ENCODE measurements at regions not wholly inside any gene's neighbourhood (a gene's known extent, or its start where the extent isn't known, plus 50 kb on each side); places are given as distances from the start of the nearest gene placed in this dataset.
A peak's percentile ranks its signal among the peaks of the same experiment; 100 is the strongest.
"Not testable (repeated sequence)": the region's sequence is repeated elsewhere in the genome, so short reads cannot be mapped to it uniquely, and the experiment has no call there.

DNA sequence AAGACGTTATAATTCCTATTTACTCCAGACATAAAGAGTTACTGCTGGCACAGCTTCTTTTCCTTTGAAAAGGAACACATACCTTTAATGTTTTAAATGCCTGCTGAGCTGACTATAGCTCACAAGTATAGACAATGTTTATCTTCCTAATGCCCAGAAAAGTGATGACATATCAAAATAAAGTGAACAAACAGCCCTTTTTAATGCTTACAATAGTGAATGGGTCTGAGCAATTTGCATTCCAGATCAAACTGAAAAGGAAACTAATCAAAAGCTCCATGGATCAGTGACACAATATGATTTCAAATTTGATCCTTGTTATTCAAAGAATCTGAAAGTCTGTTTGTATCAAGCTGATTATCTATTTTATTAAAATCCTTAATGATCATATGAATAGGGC lies 233.6 kb upstream of the SEMA3E start:
- DNase-seq, result no peak

DNA sequence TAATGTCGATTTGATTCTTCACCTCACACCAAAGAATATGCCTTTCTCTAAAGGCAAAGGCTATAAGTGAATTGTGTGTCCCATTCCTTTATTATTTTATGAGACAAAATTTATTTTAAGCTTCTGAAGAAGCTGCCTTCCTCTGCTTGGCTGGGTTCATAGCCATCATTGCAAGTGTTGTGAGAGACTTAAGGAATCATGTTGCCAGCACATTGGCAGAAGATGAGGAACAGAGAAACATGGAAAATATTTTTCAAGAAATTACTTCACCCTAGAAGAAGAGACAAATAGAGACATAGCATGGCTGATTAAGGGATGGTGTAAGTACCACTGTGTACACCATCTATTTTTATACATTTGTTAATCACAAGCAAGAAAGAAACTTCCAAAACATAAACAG lies 230.1 kb upstream of the SEMA3E start:
- no peak for DNase-seq

DNA sequence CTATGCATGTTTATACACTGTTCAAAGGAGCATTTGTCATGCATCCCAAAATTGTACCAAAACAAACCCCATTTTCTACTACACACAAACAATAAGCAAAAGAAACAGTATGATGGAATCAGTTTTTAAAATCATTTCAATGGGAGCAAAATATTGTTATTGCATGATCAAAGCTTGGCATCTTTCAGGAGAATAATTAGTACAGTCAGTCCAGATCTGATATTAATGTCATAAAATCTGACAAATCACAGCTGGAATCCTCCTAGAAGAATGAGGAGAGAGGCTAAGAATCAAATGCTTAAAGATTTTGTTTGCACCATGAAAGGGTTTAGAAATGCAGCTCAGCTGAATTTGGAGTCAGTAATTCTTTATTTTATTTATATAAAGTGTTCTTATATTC lies 229.7 kb upstream of the SEMA3E start:
- no peak for DNase-seq

DNA sequence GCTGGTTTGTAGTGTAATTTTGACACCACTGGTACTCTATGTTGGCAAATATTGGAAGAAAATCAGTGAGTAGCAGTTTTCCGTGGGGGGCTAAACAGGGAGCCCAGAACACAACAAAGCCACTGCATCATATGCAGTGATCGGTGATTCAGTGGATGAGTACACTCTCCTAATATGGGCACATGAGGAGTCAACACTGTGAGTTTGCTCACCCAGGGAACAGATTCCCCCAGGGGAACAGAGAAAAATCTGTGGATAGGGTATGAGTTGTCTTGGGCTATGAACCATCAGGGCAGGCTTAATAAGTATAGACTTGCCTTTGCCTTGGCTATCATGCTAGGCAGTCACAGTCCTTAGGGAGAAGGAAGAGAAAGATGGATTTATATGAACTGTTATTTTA lies 227.7 kb upstream of the SEMA3E start:
- no peak for DNase-seq

DNA sequence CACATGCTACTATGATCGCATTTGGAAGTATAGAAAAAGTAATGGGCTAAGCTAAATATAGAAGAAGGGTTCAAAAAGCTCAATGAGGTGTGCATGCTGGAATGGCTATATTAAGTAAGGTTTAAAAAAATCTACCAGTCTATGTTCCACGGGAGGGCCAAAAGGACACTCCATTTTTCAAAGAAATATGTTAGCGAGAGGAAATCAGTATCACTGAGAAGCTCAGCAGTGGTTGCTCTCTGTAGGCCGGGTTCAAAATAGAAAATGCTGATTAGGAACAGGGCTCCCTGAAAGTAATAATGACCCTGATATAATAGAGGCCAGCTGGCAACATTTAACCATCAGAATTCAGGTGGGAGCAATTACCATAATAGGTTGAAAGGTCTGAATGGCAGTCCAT lies 224.5 kb upstream of the SEMA3E start:
- no peak for DNase-seq

- DNase-seq, result peak; percentile 64
Observed at GRCh38 chr7:83872501-83872900, 223.6 kb upstream of the SEMA3E start.

GRCh38 chr7:83870515-83870914 lies 221.6 kb upstream of the SEMA3E start:
- DNase-seq, result no peak

- no peak for DNase-seq
Observed at GRCh38 chr7:83866582-83866981, 217.6 kb upstream of the SEMA3E start.

DNA sequence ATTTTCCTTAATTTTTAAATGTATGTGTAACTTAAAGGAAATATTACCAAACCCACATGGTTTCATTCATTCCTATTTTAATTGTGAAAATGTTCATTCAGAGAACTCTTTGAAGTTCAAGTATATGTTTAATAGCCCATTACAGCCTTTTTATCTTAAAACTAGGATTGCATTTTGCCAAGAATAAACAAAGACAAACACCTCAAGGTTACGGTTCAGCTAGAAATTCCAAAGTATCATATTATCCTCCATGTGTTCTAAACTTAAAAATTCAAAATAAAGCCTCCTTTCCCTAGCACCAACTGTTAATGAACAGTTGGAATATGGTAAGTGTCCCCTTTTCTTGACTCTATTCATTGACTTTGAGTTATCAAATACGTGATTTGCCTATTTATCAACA lies 215.6 kb upstream of the SEMA3E start:
- no peak for DNase-seq

DNA sequence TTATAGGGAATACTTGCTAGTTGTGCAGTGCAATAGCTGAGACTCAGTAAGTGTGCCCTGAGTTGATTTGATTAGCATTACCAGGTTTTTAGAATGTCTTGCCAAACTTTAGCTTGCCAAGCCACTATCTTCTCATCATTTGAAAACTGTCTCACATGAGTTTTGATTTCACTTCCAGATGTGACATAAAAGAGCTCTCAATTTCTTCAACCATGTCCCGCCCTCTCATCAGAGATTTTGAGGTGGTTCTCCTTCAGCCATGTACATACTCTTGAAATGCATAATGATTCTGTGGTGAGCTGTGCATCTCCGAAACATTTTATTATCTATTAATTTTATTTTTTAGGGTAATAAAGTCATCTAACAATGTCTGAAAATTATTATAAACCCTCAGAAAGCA lies 215.0 kb upstream of the SEMA3E start:
- no peak for DNase-seq

DNA sequence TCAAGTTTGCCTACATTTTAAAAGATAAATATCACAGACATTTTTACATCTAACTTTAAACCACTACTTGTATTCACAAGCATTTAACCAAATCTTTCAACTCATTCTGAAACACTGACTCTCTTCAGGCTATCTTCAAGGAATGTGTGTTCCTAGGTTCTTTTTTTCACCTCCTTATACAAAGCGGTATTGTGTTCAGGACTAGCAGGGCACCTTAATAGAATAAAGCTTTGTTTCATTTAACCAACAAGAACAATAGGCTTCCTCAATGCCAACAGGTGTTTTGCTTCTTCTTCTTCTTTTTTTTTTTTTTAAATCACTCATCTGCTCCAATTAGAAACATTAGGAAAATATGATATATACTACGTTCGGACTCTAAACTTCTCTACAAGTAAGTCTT lies 212.9 kb upstream of the SEMA3E start:
- no peak for DNase-seq

DNA sequence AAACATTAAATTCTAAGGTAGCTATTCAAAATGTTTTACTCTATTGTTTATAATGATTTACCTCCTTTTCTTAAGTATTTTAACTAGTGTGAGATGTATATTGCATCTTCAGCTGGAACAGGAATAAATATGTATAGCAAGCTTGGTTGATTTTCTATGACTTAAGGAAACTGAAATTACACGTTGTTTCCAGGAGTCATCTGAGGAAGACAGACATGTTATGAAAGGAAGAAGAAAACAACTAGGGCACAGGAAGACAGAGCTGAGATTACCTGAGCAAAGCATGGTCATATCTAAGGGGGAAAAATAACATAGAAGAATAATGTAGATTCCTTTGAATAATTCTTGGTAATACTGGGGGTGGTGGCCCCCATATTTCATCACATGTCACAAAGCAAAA lies 210.9 kb upstream of the SEMA3E start:
- no peak for DNase-seq

DNA sequence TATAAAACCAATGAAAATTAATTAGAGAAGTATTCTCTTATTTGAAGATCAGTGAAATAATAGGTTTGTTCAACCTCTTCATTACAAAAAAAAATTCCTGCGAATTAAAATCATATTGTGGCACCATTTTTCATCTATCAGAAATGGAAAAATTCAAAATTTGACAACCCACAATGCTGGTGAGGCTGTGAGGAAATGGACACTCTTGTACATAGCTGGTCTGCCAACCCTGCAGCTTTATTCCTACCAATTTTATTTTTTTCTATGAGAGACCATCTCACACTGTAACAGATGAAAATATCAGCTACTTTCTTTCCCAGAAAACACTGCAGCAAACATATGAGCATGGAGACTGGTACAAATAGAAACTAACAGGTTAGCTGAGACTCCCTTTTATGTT lies 208.8 kb upstream of the SEMA3E start:
- no peak for DNase-seq

- no peak for DNase-seq
Observed at GRCh38 chr7:83856094-83856493, 207.2 kb upstream of the SEMA3E start.

DNA sequence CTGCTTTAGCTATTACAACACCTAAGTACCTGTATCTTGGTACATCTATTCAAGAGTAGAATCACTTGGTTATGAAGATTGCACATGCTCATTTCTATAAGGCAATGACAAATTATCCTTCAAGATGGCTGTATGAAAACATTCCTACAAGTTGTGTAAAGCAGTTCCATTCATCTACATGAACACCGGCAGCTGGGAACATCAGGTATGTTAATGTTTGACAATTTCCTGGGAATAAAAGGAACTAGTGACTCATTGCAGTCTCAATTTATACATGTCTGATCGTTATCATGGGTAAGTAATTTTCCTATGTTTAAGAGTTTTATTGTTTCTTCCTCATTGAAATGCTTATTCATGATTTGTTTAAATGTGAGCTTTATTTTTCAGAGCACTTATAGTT lies 203.2 kb upstream of the SEMA3E start:
- DNase-seq, result no peak

DNA sequence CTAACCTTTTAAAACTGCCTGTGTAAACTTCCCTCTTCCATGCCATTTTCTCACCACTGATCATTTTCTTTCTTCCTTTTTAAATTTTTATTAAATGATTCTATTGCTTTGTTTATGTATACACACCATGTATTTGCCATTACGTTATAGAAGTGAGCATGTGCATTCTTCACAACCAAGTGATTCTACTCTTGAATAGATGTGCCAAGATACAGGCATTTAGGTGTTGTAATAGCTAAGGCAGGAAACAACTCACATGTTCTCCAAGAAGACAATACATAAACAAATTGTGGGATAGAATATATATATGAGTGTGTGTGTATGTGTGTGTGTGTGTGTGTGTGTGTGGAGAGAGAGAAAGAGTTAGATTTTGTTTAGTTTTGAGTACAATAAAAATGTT lies 202.6 kb upstream of the SEMA3E start:
- no peak for DNase-seq

- no peak for DNase-seq
Observed at GRCh38 chr7:83850941-83851340, 202.0 kb upstream of the SEMA3E start.

GRCh38 chr7:83850125-83850524 lies 201.2 kb upstream of the SEMA3E start:
- DNase-seq, result no peak

DNA sequence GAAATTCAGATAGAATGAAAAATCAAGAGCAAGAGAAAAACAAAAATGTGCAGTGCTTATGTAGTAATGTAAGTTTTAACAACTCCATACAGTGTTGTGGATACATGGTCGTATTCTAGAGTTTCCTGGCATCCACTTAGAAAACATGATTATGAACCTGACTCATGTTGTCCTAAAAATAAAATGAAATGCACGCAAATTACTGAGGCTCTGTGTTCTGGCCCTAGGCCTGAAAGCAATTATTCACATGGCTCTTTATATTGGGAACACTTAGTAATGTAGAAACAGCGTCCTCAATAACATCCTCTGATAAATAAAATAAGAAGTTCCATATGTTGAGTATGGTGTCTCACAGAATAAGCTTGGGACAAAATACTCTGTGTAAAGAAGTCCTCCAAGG lies 200.2 kb upstream of the SEMA3E start:
- DNase-seq, result no peak

DNA sequence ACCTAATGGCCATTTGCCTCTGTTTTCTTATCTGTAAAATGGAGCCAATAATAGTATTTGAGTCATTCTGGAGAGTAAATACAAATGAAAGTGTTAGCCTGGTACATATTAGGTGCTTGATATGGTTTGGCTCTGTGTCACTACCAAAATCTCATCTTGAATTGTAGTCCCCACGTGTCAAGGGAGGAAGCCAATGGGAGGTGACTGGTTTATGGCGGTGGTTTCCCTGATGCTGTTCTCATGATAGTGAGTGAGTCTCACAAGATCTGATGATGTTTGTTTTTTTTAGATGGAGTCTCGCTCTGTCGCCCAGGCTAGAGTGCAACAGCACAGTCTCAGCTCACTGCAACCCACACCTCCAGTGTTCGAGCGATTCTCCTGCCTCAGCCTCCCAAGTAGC lies 194.0 kb upstream of the SEMA3E start:
- no peak for DNase-seq

DNA sequence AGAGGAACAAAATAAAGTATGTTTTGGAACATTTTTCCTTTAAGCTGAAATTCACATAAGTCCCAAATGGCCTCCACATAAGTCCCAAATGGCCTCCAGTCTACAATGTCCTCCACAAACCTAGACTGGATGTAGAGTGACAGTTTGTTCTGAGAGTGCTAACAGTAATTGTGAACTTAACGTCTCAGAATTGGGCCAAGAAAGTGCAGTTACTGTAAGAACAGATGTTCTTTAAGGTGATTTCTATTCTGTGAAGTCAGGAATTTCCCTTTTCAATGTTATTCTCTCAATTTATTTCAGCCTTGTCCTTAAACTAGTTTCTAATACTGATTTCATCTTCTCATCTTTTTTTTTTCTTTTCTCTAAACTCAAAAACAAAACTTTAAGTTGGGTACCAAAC lies 188.7 kb upstream of the SEMA3E start:
- DNase-seq, result no peak

- no peak for DNase-seq
Observed at GRCh38 chr7:83836028-83836427, 187.1 kb upstream of the SEMA3E start.

GRCh38 chr7:83835424-83835823 lies 186.5 kb upstream of the SEMA3E start:
- DNase-seq, result no peak

GRCh38 chr7:83833721-83834120 lies 184.8 kb upstream of the SEMA3E start:
- not testable (repeated sequence) for DNase-seq

- DNase-seq, result no peak
Observed at GRCh38 chr7:83832009-83832408, 183.1 kb upstream of the SEMA3E start.

GRCh38 chr7:83827036-83827435 lies 178.1 kb upstream of the SEMA3E start:
- DNase-seq, result no peak
